Skeletal muscle tissue (tissue), 3 donors: ENCODE measurements at regions not wholly inside any gene's neighbourhood (a gene's known extent, or its start where the extent isn't known, plus 50 kb on each side); places are given as distances from the start of the nearest gene placed in this dataset.

Experiments
- H3K27ac ChIP-seq: one replicate; pipeline ENCODE4 v1.7.0; 2013; ENCODE audit warnings: mild to moderate bottlenecking, low read depth, low read length, inconsistent platforms
- H3K27me3 ChIP-seq, 3 donors: one replicate each; pipeline ENCODE4 v1.7.0; 2013; ENCODE audit warnings: low read length in 3 of 3; ENCODE audit not compliant: control insufficient read depth in 3 of 3, insufficient read depth in 3 of 3
- H3K36me3 ChIP-seq, 3 donors: one replicate each; pipeline ENCODE4 v1.7.0; 2013; ENCODE audit warnings: low read length in 3 of 3; ENCODE audit not compliant: control insufficient read depth in 3 of 3, insufficient read depth in 3 of 3
- H3K4me1 ChIP-seq, 3 donors: one replicate each; pipeline ENCODE4 v1.7.0; 2013; ENCODE audit warnings: low read length in 3 of 3, mild to moderate bottlenecking in 3 of 3; ENCODE audit not compliant: control insufficient read depth in 3 of 3, insufficient read depth in 3 of 3
- H3K4me3 ChIP-seq, 3 donors: one replicate each; pipeline ENCODE4 v1.7.0; 2013; ENCODE audit warnings: low read length in 3 of 3
- H3K9ac ChIP-seq, 3 donors: one replicate each; pipeline ENCODE4 v1.7.0; 2013; ENCODE audit warnings: low read length in 3 of 3, mild to moderate bottlenecking in 3 of 3, moderate library complexity in 2 of 3, low read depth in 1 of 3
- H3K9me3 ChIP-seq, 3 donors: one replicate each; pipeline ENCODE4 v1.7.0; 2013; ENCODE audit warnings: low read length in 3 of 3; ENCODE audit not compliant: control insufficient read depth in 3 of 3
- donor health status: Osteomylitis.

GRCh38 chr4:158055668-158056067 lies 117.2 kb downstream of the GASK1B start:
- H3K27me3 ChIP-seq = no peaks in the 10 kb centered on the region
- no peaks in the 10 kb centered on the region for H3K36me3 ChIP-seq
- H3K4me1 ChIP-seq = no peaks in the 10 kb centered on the region
- H3K4me3 ChIP-seq = no peak overlapping the region
- no peak overlapping the region for H3K9ac ChIP-seq
- no peak overlapping the region for H3K27ac ChIP-seq
- H3K9me3 ChIP-seq = no peaks in the 10 kb centered on the region

GRCh38 chr4:158053801-158054200 lies 119.0 kb downstream of the GASK1B start:
- no peaks in the 10 kb centered on the region for H3K9me3 ChIP-seq
- no peaks in the 10 kb centered on the region for H3K36me3 ChIP-seq
- no peaks in the 10 kb centered on the region for H3K27me3 ChIP-seq
- no peak overlapping the region for H3K27ac ChIP-seq
- no peak overlapping the region for H3K4me3 ChIP-seq
- H3K4me1 ChIP-seq = no peaks in the 10 kb centered on the region
- no peak overlapping the region for H3K9ac ChIP-seq

GRCh38 chr4:158053086-158053485 lies 119.7 kb downstream of the GASK1B start:
- Histone ChIP-seq H3K9me3 (no peaks in the 10 kb centered on the region), H3K4me1 (no peaks in the 10 kb centered on the region), H3K27me3 (no peaks in the 10 kb centered on the region), H3K9ac (no peak overlapping the region), H3K27ac (no peak overlapping the region), H3K36me3 (no peaks in the 10 kb centered on the region), H3K4me3 (no peak overlapping the region)

- Histone ChIP-seq H3K27ac (no peak overlapping the region), H3K4me1 (no peaks in the 10 kb centered on the region), H3K36me3 (no peaks in the 10 kb centered on the region), H3K27me3 (no peaks in the 10 kb centered on the region), H3K4me3 (no peak overlapping the region), H3K9me3 (no peaks in the 10 kb centered on the region), H3K9ac (no peak overlapping the region)
These were observed 121.2 kb downstream of the GASK1B start for GRCh38 chr4:158051401-158052235.

GRCh38 chr4:158050942-158051341 lies 121.9 kb downstream of the GASK1B start:
- H3K27ac ChIP-seq = no peak overlapping the region
- H3K4me1 ChIP-seq = no peaks in the 10 kb centered on the region
- H3K9me3 ChIP-seq = no peaks in the 10 kb centered on the region
- H3K4me3 ChIP-seq = no peak overlapping the region
- H3K36me3 ChIP-seq = no peaks in the 10 kb centered on the region
- H3K9ac ChIP-seq = no peak overlapping the region
- H3K27me3 ChIP-seq = no peaks in the 10 kb centered on the region

- no peaks in the 10 kb centered on the region for H3K4me1 ChIP-seq
- H3K27me3 ChIP-seq = no peaks in the 10 kb centered on the region
- no peaks in the 10 kb centered on the region for H3K9me3 ChIP-seq
- H3K4me3 ChIP-seq = no peak overlapping the region
- no peak overlapping the region for H3K27ac ChIP-seq
- H3K9ac ChIP-seq = no peak overlapping the region
- H3K36me3 ChIP-seq = no peaks in the 10 kb centered on the region
These were observed 126.5 kb downstream of the GASK1B start for GRCh38 chr4:158046345-158046744.

- H3K4me3 ChIP-seq = no peak overlapping the region
- H3K27ac ChIP-seq = no peak overlapping the region
- H3K36me3 ChIP-seq = no peaks in the 10 kb centered on the region
- H3K9me3 ChIP-seq = no peaks in the 10 kb centered on the region
- no peaks in the 10 kb centered on the region for H3K27me3 ChIP-seq
- H3K9ac ChIP-seq = no peak overlapping the region
- H3K4me1 ChIP-seq = no peaks in the 10 kb centered on the region
These were observed 128.7 kb downstream of the GASK1B start for GRCh38 chr4:158043971-158044618.

GRCh38 chr4:158042591-158043030 lies 130.2 kb downstream of the GASK1B start:
- Histone ChIP-seq H3K27me3 (no peaks in the 10 kb centered on the region), H3K9ac (no peak overlapping the region), H3K4me3 (no peak overlapping the region), H3K27ac (no peak overlapping the region), H3K36me3 (no peaks in the 10 kb centered on the region), H3K9me3 (peaks cover 0 to 3% (median 0%) of the 10 kb centered on the region in 3 donors), H3K4me1 (no peaks in the 10 kb centered on the region)

GRCh38 chr4:158038718-158039117 lies 134.1 kb downstream of the GASK1B start:
- H3K36me3 ChIP-seq = no peaks in the 10 kb centered on the region
- no peak overlapping the region for H3K9ac ChIP-seq
- H3K9me3 ChIP-seq = peaks cover 0 to 10% (median 0%) of the 10 kb centered on the region in 3 donors
- no peak overlapping the region for H3K27ac ChIP-seq
- no peaks in the 10 kb centered on the region for H3K4me1 ChIP-seq
- H3K4me3 ChIP-seq = no peak overlapping the region
- no peaks in the 10 kb centered on the region for H3K27me3 ChIP-seq

- Histone ChIP-seq H3K36me3 (no peaks in the 10 kb centered on the region), H3K4me1 (no peaks in the 10 kb centered on the region), H3K27me3 (no peaks in the 10 kb centered on the region), H3K9ac (no peak overlapping the region), H3K4me3 (no peak overlapping the region), H3K9me3 (peaks cover 0 to 10% (median 0%) of the 10 kb centered on the region in 3 donors), H3K27ac (no peak overlapping the region)
These were observed 135.8 kb downstream of the GASK1B start for GRCh38 chr4:158036998-158037397.
